Dermis microvascular lymphatic vessel endothelial cell (primary cell): ENCODE measurements at regions not wholly inside any gene's neighbourhood (a gene's known extent, or its start where the extent isn't known, plus 50 kb on each side); places are given as distances from the start of the nearest gene placed in this dataset.
"Not testable (repeated sequence)": the region's sequence is repeated elsewhere in the genome, so short reads cannot be mapped to it uniquely, and the experiment has no call there.

Source experiments
- DNase-seq, 2 donors: peaks; one replicate each; pipeline versions ENCODE4 v3.0.0 to v3.0.0-alpha.2; 2010; ENCODE audit warnings: low read depth in 2 of 2

DNA sequence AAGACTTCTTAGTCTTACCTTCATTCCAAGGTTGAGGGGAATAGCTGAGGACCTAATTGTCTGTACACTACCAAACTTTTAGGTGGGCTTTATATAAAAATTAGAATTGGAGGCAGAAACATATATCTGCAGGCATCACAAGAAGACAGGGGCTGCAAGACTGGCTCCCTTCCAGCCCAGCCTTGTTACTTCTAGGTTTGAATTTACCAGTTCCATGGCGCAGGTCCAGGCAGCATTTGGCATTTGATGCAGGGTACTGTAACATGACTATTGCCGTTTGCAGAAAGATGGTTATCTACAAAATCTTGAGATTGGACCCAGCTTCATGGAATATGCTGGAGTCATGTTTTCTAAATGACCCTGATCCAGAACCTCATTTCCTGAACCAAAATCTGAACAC is 105.4 kb upstream of the RHOBTB1 start:
- no peak for DNase-seq

GRCh38 chr10:61047788-61048560 is 104.0 kb upstream of the RHOBTB1 start:
- DNase-seq = no peak

GRCh38 chr10:61047081-61047480 is 103.1 kb upstream of the RHOBTB1 start:
- DNase-seq = no peak

- DNase-seq = not testable (repeated sequence)
Measured at GRCh38 chr10:61045480-61045879, 101.5 kb upstream of the RHOBTB1 start.

GRCh38 chr10:61042533-61042932 is 98.5 kb upstream of the RHOBTB1 start:
- DNase-seq = no peak

DNA sequence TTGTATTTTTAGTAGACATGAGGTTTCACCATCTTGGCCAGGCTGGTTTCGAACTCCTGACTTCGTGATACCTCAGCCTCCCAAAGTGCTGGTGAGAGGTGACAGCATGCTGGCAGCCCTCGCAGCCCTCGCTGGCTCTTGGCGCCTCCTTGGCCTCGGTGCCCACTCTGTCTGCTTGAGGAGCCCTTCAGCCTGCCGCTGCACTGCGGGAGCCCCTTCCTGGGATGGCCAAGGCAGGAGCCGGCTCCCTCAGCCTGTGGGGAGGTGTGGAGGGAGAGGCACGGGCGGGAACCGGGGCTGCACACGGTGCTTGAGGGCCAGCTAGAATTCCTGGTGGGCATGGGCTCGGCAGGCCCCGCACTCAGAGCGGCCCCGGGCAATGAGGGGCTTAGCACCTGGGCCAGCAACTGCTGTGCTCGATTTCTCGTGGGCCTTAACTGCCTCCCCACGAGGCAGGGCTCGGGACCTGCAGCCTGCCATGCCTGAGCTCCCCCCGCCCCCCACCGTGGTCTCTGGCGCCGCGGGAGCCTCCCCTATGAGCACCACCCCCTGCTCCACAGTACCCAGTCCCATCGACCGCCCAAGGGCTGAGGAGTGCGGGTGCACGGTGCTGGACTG is 96.5 kb upstream of the RHOBTB1 start:
- DNase-seq = no peak

- DNase-seq = no peak
Measured at GRCh38 chr10:61039868-61040267, 95.9 kb upstream of the RHOBTB1 start.

GRCh38 chr10:61037261-61037830 is 93.4 kb upstream of the RHOBTB1 start:
- not testable (repeated sequence) for DNase-seq

- DNase-seq = not testable (repeated sequence)
Measured at GRCh38 chr10:61036148-61036547, 92.2 kb upstream of the RHOBTB1 start.

DNA sequence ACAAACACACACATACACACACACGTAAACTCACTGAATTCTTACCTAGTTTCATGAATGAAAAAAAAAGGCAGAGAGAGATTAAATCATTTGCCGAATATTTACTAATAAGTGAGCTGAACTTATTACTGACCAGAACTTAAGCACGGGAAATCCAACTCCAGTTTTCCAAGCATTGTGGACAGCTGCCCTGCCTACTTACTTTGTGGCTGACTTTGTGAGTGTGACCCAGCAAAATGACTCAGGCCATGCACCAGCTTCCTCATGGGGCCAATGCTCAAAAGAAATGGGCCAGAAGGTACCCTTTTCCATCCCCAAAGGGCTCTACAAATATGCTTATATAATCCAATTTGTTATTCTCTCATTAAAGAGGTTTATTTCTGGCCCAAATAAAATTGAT is 87.4 kb upstream of the RHOBTB1 start:
- DNase-seq = no peak

DNA sequence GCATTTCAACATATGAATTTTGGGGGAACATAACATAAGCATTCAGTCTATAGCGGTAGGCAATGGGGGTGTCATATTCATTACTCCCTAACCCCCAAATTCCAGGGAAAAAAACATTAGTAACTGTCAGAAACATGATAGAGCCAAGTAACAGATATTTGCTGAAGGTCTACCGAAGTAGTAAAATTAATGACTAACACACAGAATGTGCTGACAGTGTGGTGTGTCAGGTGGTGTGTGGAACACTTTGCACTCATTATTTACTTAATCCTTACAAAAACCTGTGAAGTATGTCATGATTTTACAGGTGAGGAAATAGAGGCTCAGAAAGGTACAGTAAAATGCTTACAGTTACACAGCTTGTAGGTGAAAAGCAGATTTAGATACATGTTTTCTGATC is 85.4 kb upstream of the RHOBTB1 start:
- DNase-seq = no peak

DNA sequence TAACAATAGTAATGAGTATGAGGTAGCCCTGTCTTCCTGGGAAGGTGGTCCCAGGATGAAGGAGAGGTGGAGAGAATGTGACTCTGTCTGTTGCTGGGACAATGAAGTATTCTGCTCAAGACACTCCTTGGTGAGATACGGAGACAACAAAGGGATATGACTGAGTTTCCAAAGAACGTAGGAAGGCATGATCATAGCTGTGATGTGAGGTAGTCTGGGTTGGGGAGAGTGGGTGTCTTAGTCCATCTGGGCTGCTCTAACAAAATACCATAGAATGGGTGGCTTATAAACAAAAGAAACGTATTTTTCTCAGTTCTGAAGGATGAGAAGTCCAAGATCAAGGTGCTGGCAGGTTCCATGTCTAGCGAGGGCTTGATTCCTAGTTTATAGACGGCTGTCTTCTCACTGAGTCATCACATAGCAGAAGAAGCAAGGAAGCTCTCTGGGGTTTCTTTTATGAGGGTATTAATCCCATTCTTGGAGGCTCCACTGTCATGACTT is 84.9 kb upstream of the RHOBTB1 start:
- DNase-seq = no peak

DNA sequence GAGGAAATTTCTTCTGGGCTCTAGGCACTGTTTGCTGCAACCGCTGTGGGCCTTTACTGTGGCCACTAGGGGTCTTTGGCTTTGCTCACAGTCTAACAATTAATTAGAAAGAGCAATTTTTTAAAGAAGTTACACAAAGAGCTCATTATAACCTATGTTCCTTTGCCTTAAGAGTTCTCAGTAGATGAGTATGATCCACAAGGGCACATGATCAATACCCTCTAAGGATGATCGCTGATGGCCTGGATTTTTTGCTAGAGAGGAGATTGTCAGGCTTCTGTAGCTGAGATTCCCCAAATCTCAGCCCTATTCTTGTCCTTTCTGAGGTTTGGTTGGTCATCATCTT is 80.8 kb upstream of the RHOBTB1 start:
- peak; percentile 16 to 43 for DNase-seq

- DNase-seq = no peak
Measured at GRCh38 chr10:61024151-61024855, 80.3 kb upstream of the RHOBTB1 start.

- DNase-seq = no peak
Measured at GRCh38 chr10:61023053-61023452, 79.1 kb upstream of the RHOBTB1 start.

- no peak for DNase-seq
Measured at GRCh38 chr10:61021926-61022325, 77.9 kb upstream of the RHOBTB1 start.

DNA sequence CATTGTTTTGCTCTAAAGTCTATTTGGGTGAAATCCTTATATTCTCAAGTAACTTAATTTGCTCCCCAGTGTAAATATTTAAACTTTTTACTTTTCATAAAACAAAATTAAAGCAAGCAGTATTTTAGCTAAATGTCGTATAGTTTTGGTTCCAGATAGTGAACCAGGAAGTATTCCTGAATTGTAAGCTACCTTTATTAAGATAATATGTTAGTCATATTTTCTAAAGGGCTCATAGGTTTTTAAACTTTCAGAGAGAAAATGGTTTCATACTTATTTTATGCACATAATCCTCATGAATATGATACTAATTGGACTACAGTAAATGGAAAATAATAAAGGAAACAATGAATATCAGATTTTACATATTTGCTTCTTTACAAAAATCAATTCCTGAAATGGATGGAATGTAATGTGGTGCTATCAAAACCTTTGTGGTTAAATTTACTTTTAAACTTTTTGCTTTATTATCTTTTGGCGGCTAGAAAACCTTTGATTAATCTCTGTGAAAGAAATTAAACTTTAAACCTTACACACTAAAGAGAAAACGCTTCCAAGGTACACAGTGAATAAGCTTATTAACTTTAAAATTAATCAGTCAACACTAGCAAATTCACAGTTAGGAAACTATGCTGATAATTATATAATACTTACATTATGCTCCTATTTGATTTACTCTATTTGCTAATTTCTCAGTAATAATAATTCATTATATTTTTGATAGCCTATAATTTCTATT is 76.6 kb upstream of the RHOBTB1 start:
- DNase-seq = no peak

GRCh38 chr10:61018146-61018545 is 74.2 kb upstream of the RHOBTB1 start:
- no peak for DNase-seq

DNA sequence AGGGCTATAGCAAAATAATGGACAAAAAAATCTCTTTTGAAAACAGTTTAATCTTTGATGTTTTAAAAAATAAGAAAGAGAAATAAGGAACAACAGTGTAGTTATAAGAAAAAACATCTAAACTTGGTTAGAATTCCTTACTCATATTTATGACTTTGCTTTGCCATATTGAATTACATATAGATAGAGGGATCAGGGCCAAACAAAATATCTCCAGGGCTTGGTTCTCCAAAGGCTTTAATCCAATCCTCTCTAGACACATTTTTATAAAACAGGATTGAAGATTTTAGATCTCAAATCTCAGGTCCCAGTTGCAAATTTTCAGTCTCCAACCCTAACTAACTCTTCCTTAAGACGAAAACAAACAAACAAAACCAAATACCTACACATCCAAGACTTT is 72.6 kb upstream of the RHOBTB1 start:
- no peak for DNase-seq

- DNase-seq = no peak
Measured at GRCh38 chr10:61016007-61016406, 72.0 kb upstream of the RHOBTB1 start.

DNA sequence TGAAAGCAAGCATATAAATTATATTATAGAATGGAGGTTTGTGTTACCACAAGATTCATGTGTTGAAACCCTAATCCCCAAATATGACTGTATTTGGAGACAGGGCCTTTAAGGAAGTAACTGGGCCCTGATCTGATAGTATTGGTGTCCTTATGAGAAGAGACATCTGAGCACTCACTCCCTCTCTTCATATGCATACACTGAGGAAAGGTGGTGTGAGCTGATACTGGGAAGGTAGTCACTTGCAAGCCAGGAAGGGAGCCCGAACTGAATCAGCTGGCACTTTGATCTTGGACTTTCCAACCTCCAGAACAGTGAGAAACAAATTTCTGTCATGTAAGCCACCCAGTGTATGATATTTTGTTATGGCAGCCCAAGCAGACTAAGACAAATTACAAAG is 66.9 kb upstream of the RHOBTB1 start:
- no peak for DNase-seq

GRCh38 chr10:61003069-61003468 is 59.1 kb upstream of the RHOBTB1 start:
- not testable (repeated sequence) for DNase-seq
